Activated CD4-positive, alpha-beta T cell treated with anti-CD3 and anti-CD28 coated beads, Interleukin-2, amount 10 ng/mL, durations not matched to agents 7 days and 5 days (primary cell): ENCODE measurements at regions not wholly inside any gene's neighbourhood (a gene's known extent, or its start where the extent isn't known, plus 50 kb on each side); places are given as distances from the start of the nearest gene placed in this dataset.
A peak's percentile ranks its signal among the peaks of the same experiment; 100 is the strongest.

Source experiments
- CTCF ChIA-PET: fragments of 350-600 bp; sonication (Branson Sonifier 250); formaldehyde crosslinking; loops from one replicate; lab custom pipeline; 2021; ENCODE audit warnings: antibody characterized with exemption; lab: Charles Lee
- POLR2A ChIA-PET: fragments of 350-600 bp; sonication (Branson Sonifier 250); formaldehyde crosslinking; loops from one replicate; lab custom pipeline; 2021; ENCODE audit warnings: antibody characterized with exemption; lab: Charles Lee
- DNase-seq: peaks from one replicate; pipeline ENCODE4 v3.0.0-alpha.2; 2020
- H3K27ac Mint-ChIP-seq: one replicate; pipeline ENCODE4 v1.8.0; 2021; ENCODE audit warnings: mild to moderate bottlenecking, moderate library complexity, mixed read lengths
- H3K27me3 Mint-ChIP-seq: one replicate; pipeline ENCODE4 v1.8.0; 2021; ENCODE audit warnings: mixed read lengths
- H3K36me3 Mint-ChIP-seq: one replicate; pipeline ENCODE4 v1.8.0; 2021; ENCODE audit warnings: low read depth, mixed read lengths
- H3K4me1 Mint-ChIP-seq: one replicate; pipeline ENCODE4 v1.8.0; 2021; ENCODE audit warnings: mixed read lengths
- H3K4me3 Mint-ChIP-seq: one replicate; pipeline ENCODE4 v1.8.0; 2021; ENCODE audit warnings: mild to moderate bottlenecking, moderate library complexity, mixed read lengths
- H3K9me3 Mint-ChIP-seq: one replicate; pipeline ENCODE4 v1.8.0; 2021; ENCODE audit warnings: mixed read lengths

GRCh38 chr13:32903720-32904119 lies 112.5 kb upstream of the KL start:
- ChIA-PET CTCF (interaction anchor here (0.6 to 0.9 kb wide), 2 partner anchors 9 to 10 kb away, joined by 3 read pairs; no protein-coding TSS in a partner anchor), POLR2A (no interaction called here)
- no peak overlapping the region for H3K27ac Mint-ChIP-seq
- H3K4me3 Mint-ChIP-seq: no peak overlapping the region
- peaks cover 3% of the 10 kb centered on the region for H3K27me3 Mint-ChIP-seq
- H3K4me1 Mint-ChIP-seq: peaks cover 34% of the 10 kb centered on the region
- H3K36me3 Mint-ChIP-seq: peaks cover 6% of the 10 kb centered on the region
- no peak for DNase-seq
- peaks cover 15% of the 10 kb centered on the region for H3K9me3 Mint-ChIP-seq

DNA sequence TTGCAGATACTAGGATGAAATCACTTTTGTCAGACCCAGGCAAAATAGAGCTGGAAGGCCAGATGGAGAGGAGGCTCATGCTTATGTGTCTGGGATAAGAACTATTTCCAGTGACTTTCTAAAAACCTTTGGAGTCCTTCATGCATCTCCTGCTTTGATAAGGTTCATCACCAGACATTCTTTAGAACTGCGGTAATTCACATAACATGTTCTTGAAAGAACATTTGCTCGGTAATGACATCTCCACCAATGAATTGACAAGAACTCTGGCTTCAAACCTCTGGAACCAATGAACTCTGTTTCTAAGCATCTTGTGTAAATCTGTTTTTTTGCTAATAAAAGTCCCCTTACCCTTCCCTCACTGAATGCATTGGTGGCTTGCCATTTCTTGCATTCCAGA lies 112.0 kb upstream of the KL start:
- Mint-ChIP-seq H3K27me3 (peaks cover 4% of the 10 kb centered on the region), H3K27ac (no peak overlapping the region), H3K4me3 (no peak overlapping the region), H3K9me3 (peaks cover 15% of the 10 kb centered on the region), H3K36me3 (peaks cover 6% of the 10 kb centered on the region), H3K4me1 (peaks cover 34% of the 10 kb centered on the region)
- DNase-seq: no peak
- CTCF ChIA-PET: interaction anchor here (0.9 kb wide), 1 partner anchor 10 kb away, joined by 3 read pairs; no protein-coding TSS in a partner anchor
- POLR2A ChIA-PET: no interaction called here

GRCh38 chr13:32905063-32905863 lies 111.0 kb upstream of the KL start:
- CTCF ChIA-PET: interaction anchor here (0.8 kb wide), 1 partner anchor 12 kb away, joined by 3 read pairs; no protein-coding TSS in a partner anchor
- H3K4me3 Mint-ChIP-seq: peak overlapping the region; percentile 29
- peaks cover 11% of the 10 kb centered on the region for H3K9me3 Mint-ChIP-seq
- peaks cover 5% of the 10 kb centered on the region for H3K36me3 Mint-ChIP-seq
- peaks cover 38% of the 10 kb centered on the region for H3K4me1 Mint-ChIP-seq
- POLR2A ChIA-PET: no interaction called here
- DNase-seq: peak; percentile 10
- peaks cover 4% of the 10 kb centered on the region for H3K27me3 Mint-ChIP-seq
- peak overlapping the region; percentile 78 for H3K27ac Mint-ChIP-seq

GRCh38 chr13:32905864-32906180 lies 110.4 kb upstream of the KL start:
- Mint-ChIP-seq H3K36me3 (peaks cover 3% of the 10 kb centered on the region), H3K4me3 (no peak overlapping the region), H3K27me3 (peaks cover 4% of the 10 kb centered on the region), H3K9me3 (peaks cover 8% of the 10 kb centered on the region), H3K27ac (peak overlapping the region; percentile 78), H3K4me1 (peaks cover 44% of the 10 kb centered on the region)
- POLR2A ChIA-PET: no interaction called here
- no peak for DNase-seq
- CTCF ChIA-PET: interaction anchor here (0.7 to 1.0 kb wide), 4 partner anchors 8 to 95 kb away, joined by 3 read pairs; no protein-coding TSS in a partner anchor

- Mint-ChIP-seq H3K4me1 (peaks cover 51% of the 10 kb centered on the region), H3K27ac (no peak overlapping the region), H3K4me3 (no peak overlapping the region), H3K27me3 (peaks cover 4% of the 10 kb centered on the region), H3K9me3 (no peaks in the 10 kb centered on the region), H3K36me3 (peaks cover 3% of the 10 kb centered on the region)
- no peak for DNase-seq
- ChIA-PET POLR2A (no interaction called here), CTCF (no interaction called here)
Observed at GRCh38 chr13:32907211-32907610, 109.0 kb upstream of the KL start.

GRCh38 chr13:32910530-32910929 lies 105.7 kb upstream of the KL start:
- CTCF ChIA-PET: interaction anchor here (0.7 to 1.4 kb wide), 3 partner anchors 13 to 325 kb away, joined by 3 to 5 read pairs (median 4); partner anchors contain the start of gene PDS5B
- Mint-ChIP-seq H3K27ac (no peak overlapping the region), H3K4me1 (peaks cover 29% of the 10 kb centered on the region), H3K9me3 (peaks cover under 1% of the 10 kb centered on the region), H3K27me3 (peaks cover 4% of the 10 kb centered on the region), H3K4me3 (no peak overlapping the region), H3K36me3 (peaks cover 3% of the 10 kb centered on the region)
- DNase-seq: no peak
- POLR2A ChIA-PET: no interaction called here

GRCh38 chr13:32911506-32911905 lies 104.7 kb upstream of the KL start:
- peak; percentile 62 for DNase-seq
- POLR2A ChIA-PET: no interaction called here
- Mint-ChIP-seq H3K9me3 (peaks cover 7% of the 10 kb centered on the region), H3K4me1 (peaks cover 21% of the 10 kb centered on the region), H3K4me3 (no peak overlapping the region), H3K36me3 (peaks cover 3% of the 10 kb centered on the region), H3K27ac (no peak overlapping the region), H3K27me3 (peaks cover 4% of the 10 kb centered on the region)
- CTCF ChIA-PET: interaction anchor here (1.4 kb wide), 1 partner anchor 325 kb away, joined by 4 read pairs; the partner anchor contains the start of gene PDS5B

DNA sequence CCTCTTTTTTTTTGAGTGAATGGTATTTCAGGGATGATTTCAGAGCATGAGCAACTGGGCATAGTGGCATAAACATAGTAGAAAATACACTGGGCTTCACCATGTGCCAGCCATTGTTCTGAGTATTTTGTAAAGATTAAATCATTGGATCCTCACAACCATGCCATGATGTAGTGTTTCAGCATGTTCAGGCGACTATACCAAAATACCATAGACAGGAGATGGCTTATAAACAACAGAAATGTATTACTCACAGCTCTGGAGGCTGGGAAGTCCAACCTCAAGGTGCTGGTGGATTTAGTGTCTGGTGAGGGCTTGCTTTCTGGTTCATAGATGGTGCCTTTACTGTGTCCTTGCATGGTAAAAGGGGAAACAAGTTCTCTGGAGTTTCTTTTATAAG lies 101.5 kb upstream of the KL start:
- Mint-ChIP-seq H3K27me3 (no peaks in the 10 kb centered on the region), H3K9me3 (peaks cover 18% of the 10 kb centered on the region), H3K4me3 (no peak overlapping the region), H3K36me3 (peaks cover 5% of the 10 kb centered on the region), H3K4me1 (peaks cover 21% of the 10 kb centered on the region), H3K27ac (no peak overlapping the region)
- ChIA-PET POLR2A (no interaction called here), CTCF (no interaction called here)
- DNase-seq: no peak

GRCh38 chr13:32917504-32917903 lies 98.7 kb upstream of the KL start:
- H3K4me3 Mint-ChIP-seq: no peak overlapping the region
- ChIA-PET CTCF (interaction anchor here (1.0 kb wide), 1 partner anchor 12 kb away, joined by 3 read pairs; no protein-coding TSS in a partner anchor), POLR2A (no interaction called here)
- H3K36me3 Mint-ChIP-seq: peaks cover 5% of the 10 kb centered on the region
- H3K4me1 Mint-ChIP-seq: peaks cover 6% of the 10 kb centered on the region
- no peaks in the 10 kb centered on the region for H3K27me3 Mint-ChIP-seq
- no peak for DNase-seq
- peaks cover 21% of the 10 kb centered on the region for H3K9me3 Mint-ChIP-seq
- H3K27ac Mint-ChIP-seq: no peak overlapping the region

DNA sequence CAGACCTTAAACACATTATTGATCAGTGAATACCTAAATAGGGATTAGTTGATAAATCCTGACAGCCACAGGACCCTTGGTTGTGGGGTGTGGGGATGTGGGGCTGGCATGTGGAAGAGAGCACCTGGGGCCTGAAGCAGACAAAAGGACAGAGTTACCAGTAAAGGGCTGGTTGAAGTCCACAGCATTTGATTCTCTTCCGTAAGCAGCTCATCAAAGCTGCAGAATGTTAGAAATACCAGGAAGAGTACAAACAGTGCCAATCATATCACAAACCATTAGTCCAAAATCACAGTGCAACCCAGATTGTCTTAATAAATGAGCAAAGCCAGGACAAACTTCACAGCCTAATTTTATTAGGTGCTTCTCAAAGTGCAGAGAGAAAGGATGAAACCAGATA lies 92.5 kb upstream of the KL start:
- H3K4me3 Mint-ChIP-seq: no peak overlapping the region
- POLR2A ChIA-PET: no interaction called here
- CTCF ChIA-PET: no interaction called here
- H3K9me3 Mint-ChIP-seq: peaks cover 3% of the 10 kb centered on the region
- no peaks in the 10 kb centered on the region for H3K36me3 Mint-ChIP-seq
- peaks cover 3% of the 10 kb centered on the region for H3K27me3 Mint-ChIP-seq
- no peaks in the 10 kb centered on the region for H3K4me1 Mint-ChIP-seq
- DNase-seq: no peak
- H3K27ac Mint-ChIP-seq: no peak overlapping the region

DNA sequence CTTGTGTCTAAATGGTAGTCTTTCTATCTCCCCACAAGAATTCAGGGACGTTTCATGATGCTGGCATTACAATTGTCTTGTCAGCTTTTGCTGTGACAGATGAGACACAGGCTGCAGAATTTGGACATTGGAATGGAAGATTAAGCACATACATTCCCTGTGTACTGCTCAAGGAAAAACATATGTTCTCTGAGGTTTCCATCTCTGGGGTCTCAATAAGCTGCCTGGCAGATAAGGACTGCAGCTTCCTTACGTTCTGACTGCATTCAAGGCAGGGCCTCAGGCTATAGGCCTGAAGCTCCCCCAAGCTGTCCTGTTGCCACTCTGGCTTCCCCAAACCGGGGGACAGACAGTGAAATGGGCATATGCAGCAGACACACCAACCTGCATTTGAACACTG lies 91.3 kb upstream of the KL start:
- H3K4me3 Mint-ChIP-seq: no peak overlapping the region
- no peaks in the 10 kb centered on the region for H3K36me3 Mint-ChIP-seq
- CTCF ChIA-PET: no interaction called here
- peaks cover 3% of the 10 kb centered on the region for H3K9me3 Mint-ChIP-seq
- H3K27me3 Mint-ChIP-seq: peaks cover 6% of the 10 kb centered on the region
- no peak overlapping the region for H3K27ac Mint-ChIP-seq
- POLR2A ChIA-PET: no interaction called here
- no peaks in the 10 kb centered on the region for H3K4me1 Mint-ChIP-seq
- DNase-seq: no peak

GRCh38 chr13:32925506-32925905 lies 90.7 kb upstream of the KL start:
- Mint-ChIP-seq H3K36me3 (peaks cover 2% of the 10 kb centered on the region), H3K27ac (no peak overlapping the region), H3K4me1 (no peaks in the 10 kb centered on the region), H3K4me3 (no peak overlapping the region), H3K27me3 (peaks cover 8% of the 10 kb centered on the region), H3K9me3 (peaks cover 5% of the 10 kb centered on the region)
- DNase-seq: no peak
- CTCF ChIA-PET: no interaction called here
- POLR2A ChIA-PET: no interaction called here

- peaks cover 50% of the 10 kb centered on the region for H3K27me3 Mint-ChIP-seq
- peaks cover 14% of the 10 kb centered on the region for H3K9me3 Mint-ChIP-seq
- no peaks in the 10 kb centered on the region for H3K4me1 Mint-ChIP-seq
- H3K36me3 Mint-ChIP-seq: peaks cover 2% of the 10 kb centered on the region
- POLR2A ChIA-PET: no interaction called here
- no peak for DNase-seq
- CTCF ChIA-PET: no interaction called here
- H3K27ac Mint-ChIP-seq: no peak overlapping the region
- H3K4me3 Mint-ChIP-seq: no peak overlapping the region
Observed at GRCh38 chr13:32932376-32932775, 83.8 kb upstream of the KL start.
